KG1 (cell line): ENCODE measurements at regions not wholly inside any gene's neighbourhood (a gene's known extent, or its start where the extent isn't known, plus 50 kb on each side); places are given as distances from the start of the nearest gene placed in this dataset.

Source experiments
- DNase-seq: peaks from one replicate; lab custom pipeline; 2025; lab: John Stamatoyannopoulos, UW

- no peak for DNase-seq
Measured at GRCh38 chr2:151197184-151198108, 64.2 kb downstream of the RBM43 start.

GRCh38 chr2:151193576-151193975, 68.1 kb downstream of the RBM43 start:
- no peak for DNase-seq

GRCh38 chr2:151192681-151193080, 69.0 kb downstream of the RBM43 start:
- DNase-seq: no peak

- no peak for DNase-seq
Measured at GRCh38 chr2:151191001-151191400, 70.7 kb downstream of the RBM43 start.

GRCh38 chr2:151189125-151189524, 72.5 kb downstream of the RBM43 start:
- no peak for DNase-seq

GRCh38 chr2:151186011-151186410, 75.7 kb downstream of the RBM43 start:
- no peak for DNase-seq

GRCh38 chr2:151182899-151183809, 78.5 kb downstream of the RBM43 start:
- no peak for DNase-seq

- no peak for DNase-seq
Measured at GRCh38 chr2:151182396-151182795, 79.3 kb downstream of the RBM43 start.

GRCh38 chr2:151181524-151181923, 80.1 kb downstream of the RBM43 start:
- no peak for DNase-seq

GRCh38 chr2:151180123-151180522, 81.5 kb downstream of the RBM43 start:
- DNase-seq: no peak

- no peak for DNase-seq
Measured at GRCh38 chr2:151178207-151178606, 83.5 kb downstream of the RBM43 start.

GRCh38 chr2:151177756-151178155, 83.9 kb downstream of the RBM43 start:
- DNase-seq: no peak

- no peak for DNase-seq
Measured at GRCh38 chr2:151176661-151177060, 85.0 kb downstream of the RBM43 start.

- no peak for DNase-seq
Measured at GRCh38 chr2:151175864-151176263, 85.8 kb downstream of the RBM43 start.

- no peak for DNase-seq
Measured at GRCh38 chr2:151174127-151174526, 87.5 kb downstream of the RBM43 start.

GRCh38 chr2:151171186-151171585, 90.5 kb downstream of the RBM43 start:
- no peak for DNase-seq

GRCh38 chr2:151166410-151166809, 95.3 kb downstream of the RBM43 start:
- no peak for DNase-seq

GRCh38 chr2:151165105-151165684, 96.5 kb downstream of the RBM43 start:
- DNase-seq: no peak

- no peak for DNase-seq
Measured at GRCh38 chr2:151161821-151162551, 99.7 kb downstream of the RBM43 start.

- no peak for DNase-seq
Measured at GRCh38 chr2:151159109-151159662, 102.5 kb downstream of the RBM43 start.

- DNase-seq: no peak
Measured at GRCh38 chr2:151157000-151157735, 104.5 kb downstream of the RBM43 start.
